ENCODE measurements at regions not wholly inside any gene's neighbourhood (a gene's known extent, or its start where the extent isn't known, plus 50 kb on each side); places are given as distances from the start of the nearest gene placed in this dataset.

GRCh38 chr5:35335752-35336151, 105.5 kb upstream of the PRLR start:
- ChIA-PET CTCF (no interaction called here), POLR2A (no interaction called here)
- no peak for TF ChIP-seq CTCF (IDR thresholded peaks at IDR 0.05; ENCODE audit: control extremely low read depth, extremely low read depth, low read depth, missing control alignments)
- no peak for DNase-seq (ENCODE audit: extremely low spot score)

GRCh38 chr5:35333366-35333765, 103.1 kb upstream of the PRLR start:
- no peak for DNase-seq (ENCODE audit: extremely low spot score)
- TF ChIP-seq CTCF (IDR thresholded peaks at IDR 0.05; ENCODE audit: control extremely low read depth, extremely low read depth, low read depth, missing control alignments), result no peak
- CTCF ChIA-PET, result interaction anchor here (1.3 kb wide), 1 partner anchor 14 kb away, joined by 4 read pairs; no protein-coding TSS in a partner anchor

GRCh38 chr5:35331956-35332950, 102.0 kb upstream of the PRLR start:
- no peak for TF ChIP-seq CTCF (IDR thresholded peaks at IDR 0.05; ENCODE audit: control extremely low read depth, extremely low read depth, low read depth, missing control alignments)
- DNase-seq (ENCODE audit: extremely low spot score), result no peak
- ChIA-PET CTCF (interaction anchor here (1.1 to 1.3 kb wide), 3 partner anchors 9 to 104 kb away, joined by 3 to 4 read pairs (median 4); no protein-coding TSS in a partner anchor), POLR2A (no interaction called here)

More at GRCh38 chr5:35333366-35333765, 103.1 kb upstream of the PRLR start:
- POLR2A ChIA-PET, result no interaction called here

GRCh38 chr5:35325836-35326235, 95.5 kb upstream of the PRLR start:
- CTCF ChIA-PET, result interaction anchor here (1.0 kb wide), 1 partner anchor 52 kb away, joined by 4 read pairs; no protein-coding TSS in a partner anchor
- POLR2A ChIA-PET, result no interaction called here
- DNase-seq (ENCODE audit: extremely low spot score), result no peak
- no peak for TF ChIP-seq CTCF (IDR thresholded peaks at IDR 0.05; ENCODE audit: control extremely low read depth, extremely low read depth, low read depth, missing control alignments)

- DNase-seq (ENCODE audit: extremely low spot score), result no peak
- CTCF ChIA-PET, result interaction anchor here (1.0 kb wide), 2 partner anchors 51 to 112 kb away, joined by 3 to 4 read pairs; no protein-coding TSS in a partner anchor
- no peak for TF ChIP-seq CTCF (IDR thresholded peaks at IDR 0.05; ENCODE audit: control extremely low read depth, extremely low read depth, low read depth, missing control alignments)
- POLR2A ChIA-PET, result no interaction called here
These were observed 94.4 kb upstream of the PRLR start for GRCh38 chr5:35324679-35325078.

- no peak for TF ChIP-seq CTCF (IDR thresholded peaks at IDR 0.05; ENCODE audit: control extremely low read depth, extremely low read depth, low read depth, missing control alignments)
- ChIA-PET POLR2A (no interaction called here), CTCF (interaction anchor here (1.0 kb wide), 1 partner anchor 112 kb away, joined by 3 read pairs; no protein-coding TSS in a partner anchor)
- no peak for DNase-seq (ENCODE audit: extremely low spot score)
These were observed 93.9 kb upstream of the PRLR start for GRCh38 chr5:35324201-35324600.
